ENCODE measurements at regions not wholly inside any gene's neighbourhood (a gene's known extent, or its start where the extent isn't known, plus 50 kb on each side); places are given as distances from the start of the nearest gene placed in this dataset.
"Not testable (repeated sequence)": the region's sequence is repeated elsewhere in the genome, so short reads cannot be mapped to it uniquely, and the experiment has no call there.

DNA sequence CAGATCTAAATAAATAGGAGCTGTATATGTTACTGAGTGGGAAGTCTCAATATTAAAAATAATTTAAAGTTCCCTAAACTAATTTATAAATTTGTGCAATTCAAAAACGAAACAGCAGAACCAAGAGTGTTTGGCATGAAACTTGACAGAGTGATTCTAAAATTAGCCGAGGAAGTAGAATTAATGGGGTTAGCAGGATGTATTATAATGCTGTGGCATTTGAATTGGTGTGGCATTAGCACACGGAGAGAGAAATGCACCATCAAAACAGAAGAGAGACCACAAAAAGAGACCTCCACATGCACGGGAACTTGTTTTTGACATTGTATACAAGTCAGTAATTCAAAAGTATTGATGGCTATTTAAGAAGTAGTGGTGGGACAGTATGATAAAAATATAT, 366.0 kb upstream of the RGS6 start (continued):
- no peak for TF ChIP-seq ARID4B (CRISPR knock-in tag; IDR thresholded peaks at IDR 0.05; ENCODE audit: borderline replicate concordance)
- TF ChIP-seq JUN (CRISPR knock-in tag; IDR thresholded peaks at IDR 0.05) = no peak
- no peak for TF ChIP-seq FOXK1 (CRISPR knock-in tag; IDR thresholded peaks at IDR 0.05)

GRCh38 chr14:71567499-71568133, 364.6 kb upstream of the RGS6 start:
- ATAC-seq; H3K9me3 Mint-ChIP-seq; H3K27ac Mint-ChIP-seq; H3K4me3 Mint-ChIP-seq; DNase-seq (ENCODE audit: low spot score); CTCF ChIA-PET; H3K36me3 Mint-ChIP-seq; H3K27me3 Mint-ChIP-seq (ENCODE audit: low read depth); POLR2A ChIA-PET: not testable (repeated sequence)
- H3K4me1 Mint-ChIP-seq = peaks cover 45% of the 10 kb centered on the region

DNA sequence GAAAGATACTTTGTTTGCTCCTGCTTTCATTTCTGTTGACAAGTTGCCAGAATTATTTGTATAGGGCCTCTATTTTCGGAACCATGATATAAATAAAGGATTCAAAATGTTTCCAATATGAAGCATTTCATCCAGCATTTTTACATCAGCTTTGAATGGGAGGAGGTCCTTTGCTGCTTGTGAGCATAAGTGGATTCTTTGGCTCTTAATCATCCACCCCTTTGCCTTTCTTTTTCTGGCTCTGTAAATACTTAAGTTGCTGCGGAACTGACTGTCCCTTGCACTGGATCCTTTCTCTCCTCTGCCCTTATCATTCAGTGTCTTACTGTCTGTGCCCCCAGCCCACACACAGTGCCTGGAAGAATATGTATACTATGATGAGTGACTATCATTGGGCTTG, 357.3 kb upstream of the RGS6 start:
- POLR2A ChIA-PET = no interaction called here
- CTCF ChIA-PET = no interaction called here
- H3K36me3 Mint-ChIP-seq = no peaks in the 10 kb centered on the region
- DNase-seq (ENCODE audit: low spot score) = no peak
- no peak overlapping the region for H3K27ac Mint-ChIP-seq
- no peaks in the 10 kb centered on the region for H3K9me3 Mint-ChIP-seq
- no peak for ATAC-seq
- H3K4me1 Mint-ChIP-seq = peaks cover 39% of the 10 kb centered on the region
- no peaks in the 10 kb centered on the region for H3K27me3 Mint-ChIP-seq (ENCODE audit: low read depth)
- TF ChIP-seq, protein P1, sequence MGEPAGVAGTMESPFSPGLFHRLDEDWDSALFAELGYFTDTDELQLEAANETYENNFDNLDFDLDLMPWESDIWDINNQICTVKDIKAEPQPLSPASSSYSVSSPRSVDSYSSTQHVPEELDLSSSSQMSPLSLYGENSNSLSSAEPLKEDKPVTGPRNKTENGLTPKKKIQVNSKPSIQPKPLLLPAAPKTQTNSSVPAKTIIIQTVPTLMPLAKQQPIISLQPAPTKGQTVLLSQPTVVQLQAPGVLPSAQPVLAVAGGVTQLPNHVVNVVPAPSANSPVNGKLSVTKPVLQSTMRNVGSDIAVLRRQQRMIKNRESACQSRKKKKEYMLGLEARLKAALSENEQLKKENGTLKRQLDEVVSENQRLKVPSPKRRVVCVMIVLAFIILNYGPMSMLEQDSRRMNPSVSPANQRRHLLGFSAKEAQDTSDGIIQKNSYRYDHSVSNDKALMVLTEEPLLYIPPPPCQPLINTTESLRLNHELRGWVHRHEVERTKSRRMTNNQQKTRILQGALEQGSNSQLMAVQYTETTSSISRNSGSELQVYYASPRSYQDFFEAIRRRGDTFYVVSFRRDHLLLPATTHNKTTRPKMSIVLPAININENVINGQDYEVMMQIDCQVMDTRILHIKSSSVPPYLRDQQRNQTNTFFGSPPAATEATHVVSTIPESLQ (CRISPR knock-in tag; IDR thresholded peaks at IDR 0.05) = no peak
- no peak overlapping the region for H3K4me3 Mint-ChIP-seq

- TF ChIP-seq NR3C1 (CRISPR knock-in tag; conservative IDR thresholded peaks at IDR 0.05; ENCODE audit: low read depth) (no peak), NFE2L1 (CRISPR knock-in tag; IDR thresholded peaks at IDR 0.05) (no peak), ZMAT4 (CRISPR knock-in tag; IDR thresholded peaks at IDR 0.05) (no peak)
- H3K27ac Mint-ChIP-seq = peak overlapping the region; percentile 12
- no peak overlapping the region for H3K4me3 Mint-ChIP-seq
- H3K4me1 Mint-ChIP-seq = peaks cover 35% of the 10 kb centered on the region
- no peaks in the 10 kb centered on the region for H3K9me3 Mint-ChIP-seq
- no peak for DNase-seq (ENCODE audit: low spot score)
- CTCF ChIA-PET = interaction anchor here (0.9 kb wide), 1 partner anchor 177 kb away, joined by 4 read pairs; no protein-coding TSS in a partner anchor
- no peak for ATAC-seq
- no peaks in the 10 kb centered on the region for H3K36me3 Mint-ChIP-seq
- no peaks in the 10 kb centered on the region for H3K27me3 Mint-ChIP-seq (ENCODE audit: low read depth)
- POLR2A ChIA-PET = interaction anchor here (0.6 kb wide), 1 partner anchor 15 kb away, joined by 3 read pairs; no protein-coding TSS in a partner anchor
These were observed 355.8 kb upstream of the RGS6 start for GRCh38 chr14:71576472-71576871.

DNA sequence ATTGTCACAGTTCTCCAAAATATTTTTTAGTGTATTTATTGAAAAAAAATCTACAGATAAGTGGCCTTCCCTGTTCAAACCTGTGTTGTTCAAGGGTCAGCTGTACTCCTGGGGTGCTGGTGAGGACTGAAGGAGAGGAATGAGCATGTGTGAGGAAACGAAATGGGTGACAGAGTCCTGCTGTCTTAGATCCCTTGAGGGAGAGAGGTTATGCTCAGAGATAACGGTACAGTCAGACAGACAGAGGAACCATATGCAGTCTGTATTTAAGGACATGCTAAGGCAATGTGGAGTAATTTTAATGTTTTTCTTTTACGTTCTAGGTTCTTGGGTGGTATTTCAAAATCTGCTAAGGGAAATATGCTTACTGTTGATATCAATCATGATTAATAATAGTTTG, 352.9 kb upstream of the RGS6 start:
- Mint-ChIP-seq H3K9me3 (no peaks in the 10 kb centered on the region), H3K27ac (no peak overlapping the region), H3K27me3 (ENCODE audit: low read depth) (no peaks in the 10 kb centered on the region), H3K36me3 (no peaks in the 10 kb centered on the region), H3K4me3 (no peak overlapping the region), H3K4me1 (peaks cover 45% of the 10 kb centered on the region)
- ChIA-PET CTCF (no interaction called here), POLR2A (no interaction called here)
- TF ChIP-seq IRF2 (CRISPR knock-in tag; IDR thresholded peaks at IDR 0.05; ENCODE audit: borderline replicate concordance, low read depth) = no peak
- no peak for TF ChIP-seq ZNF263 (CRISPR knock-in tag; IDR thresholded peaks at IDR 0.05; ENCODE audit: low read depth)
- TF ChIP-seq ZNF232 (CRISPR knock-in tag; IDR thresholded peaks at IDR 0.05) = no peak
- no peak for TF ChIP-seq IRF1 (CRISPR knock-in tag; IDR thresholded peaks at IDR 0.05)
- no peak for TF ChIP-seq JUN (CRISPR knock-in tag; IDR thresholded peaks at IDR 0.05)
- TF ChIP-seq ZNF671 (CRISPR knock-in tag; IDR thresholded peaks at IDR 0.05) = no peak
- TF ChIP-seq SOX15 (CRISPR knock-in tag; IDR thresholded peaks at IDR 0.05) = no peak
- DNase-seq (ENCODE audit: low spot score) = no peak
- no peak for ATAC-seq

Data from WTC11 (cell line).